GM18861 (cell line): ENCODE measurements at regions not wholly inside any gene's neighbourhood (a gene's known extent, or its start where the extent isn't known, plus 50 kb on each side); places are given as distances from the start of the nearest gene placed in this dataset.
"Not testable (repeated sequence)": the region's sequence is repeated elsewhere in the genome, so short reads cannot be mapped to it uniquely, and the experiment has no call there.

ENCODE experiments used
- ATAC-seq: cut with Tn5 transposase; IDR thresholded peaks from one replicate; pipeline ENCODE4 v1.9.1; 2021; ENCODE audit not compliant: unreplicated experiment

GRCh38 chr12:66733321-66733720, 54.4 kb upstream of the GRIP1 start:
- ATAC-seq = no peak

GRCh38 chr12:66733839-66734238, 55.0 kb upstream of the GRIP1 start:
- ATAC-seq = no peak

GRCh38 chr12:66735275-66735674, 56.4 kb upstream of the GRIP1 start:
- no peak for ATAC-seq

GRCh38 chr12:66736931-66737330, 58.1 kb upstream of the GRIP1 start:
- ATAC-seq = no peak

- ATAC-seq = no peak
Measured at GRCh38 chr12:66739266-66739665, 60.4 kb upstream of the GRIP1 start.

- no peak for ATAC-seq
Measured at GRCh38 chr12:66739940-66740651, 61.2 kb upstream of the GRIP1 start.

- ATAC-seq = no peak
Measured at GRCh38 chr12:66740732-66741131, 61.9 kb upstream of the GRIP1 start.

- ATAC-seq = no peak
Measured at GRCh38 chr12:66741919-66742318, 63.0 kb upstream of the GRIP1 start.

GRCh38 chr12:66742508-66743367, 63.9 kb upstream of the GRIP1 start:
- no peak for ATAC-seq

- no peak for ATAC-seq
Measured at GRCh38 chr12:66744461-66744860, 65.6 kb upstream of the GRIP1 start.

- ATAC-seq = no peak
Measured at GRCh38 chr12:66744956-66745383, 66.1 kb upstream of the GRIP1 start.

GRCh38 chr12:66746489-66747201, 67.8 kb upstream of the GRIP1 start:
- ATAC-seq = no peak

- no peak for ATAC-seq
Measured at GRCh38 chr12:66751432-66752113, 72.7 kb upstream of the GRIP1 start.

GRCh38 chr12:66753810-66754209, 74.9 kb upstream of the GRIP1 start:
- no peak for ATAC-seq

GRCh38 chr12:66755727-66756395, 77.0 kb upstream of the GRIP1 start:
- ATAC-seq = no peak

- ATAC-seq = no peak
Measured at GRCh38 chr12:66756631-66757030, 77.8 kb upstream of the GRIP1 start.

- ATAC-seq = not testable (repeated sequence)
Measured at GRCh38 chr12:66760122-66760521, 81.2 kb upstream of the GRIP1 start.

- ATAC-seq = no peak
Measured at GRCh38 chr12:66763467-66763866, 84.6 kb upstream of the GRIP1 start.

- ATAC-seq = no peak
Measured at GRCh38 chr12:66765204-66765603, 86.3 kb upstream of the GRIP1 start.

- no peak for ATAC-seq
Measured at GRCh38 chr12:66767536-66767935, 88.7 kb upstream of the GRIP1 start.

- ATAC-seq = no peak
Measured at GRCh38 chr12:66768293-66768692, 89.4 kb upstream of the GRIP1 start.
